ENCODE measurements at regions not wholly inside any gene's neighbourhood (a gene's known extent, or its start where the extent isn't known, plus 50 kb on each side); places are given as distances from the start of the nearest gene placed in this dataset.

DNA sequence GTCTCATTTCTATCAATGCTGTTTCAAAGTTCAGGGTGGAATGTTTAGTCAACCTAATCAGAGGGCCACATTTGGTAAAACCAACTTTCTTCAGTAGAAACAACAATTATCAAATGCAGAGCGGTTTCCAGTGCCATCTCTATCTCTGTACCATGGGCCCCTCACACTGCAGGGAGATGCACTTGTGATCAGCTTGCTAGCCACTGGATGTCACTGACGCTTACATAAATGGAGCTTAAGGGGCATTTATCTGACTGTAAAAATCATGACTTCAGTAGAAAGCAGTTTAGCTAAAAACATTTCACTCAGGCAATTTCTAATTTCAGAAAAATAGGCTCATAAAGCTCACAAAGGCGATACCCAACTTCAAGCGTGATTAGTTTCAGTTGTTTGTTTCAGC lies 678.0 kb downstream of the ZEB2 start:
- TF ChIP-seq TOX (CRISPR knock-in tag; IDR thresholded peaks at IDR 0.05; ENCODE audit: borderline replicate concordance) (no peak), ZNF565 (CRISPR knock-in tag; conservative IDR thresholded peaks at IDR 0.05; ENCODE audit: low read depth) (no peak), ZC3H10 (CRISPR knock-in tag; IDR thresholded peaks at IDR 0.05) (no peak), ZFP30 (CRISPR knock-in tag; IDR thresholded peaks at IDR 0.05) (no peak)
- TF ChIP-seq, protein P1, sequence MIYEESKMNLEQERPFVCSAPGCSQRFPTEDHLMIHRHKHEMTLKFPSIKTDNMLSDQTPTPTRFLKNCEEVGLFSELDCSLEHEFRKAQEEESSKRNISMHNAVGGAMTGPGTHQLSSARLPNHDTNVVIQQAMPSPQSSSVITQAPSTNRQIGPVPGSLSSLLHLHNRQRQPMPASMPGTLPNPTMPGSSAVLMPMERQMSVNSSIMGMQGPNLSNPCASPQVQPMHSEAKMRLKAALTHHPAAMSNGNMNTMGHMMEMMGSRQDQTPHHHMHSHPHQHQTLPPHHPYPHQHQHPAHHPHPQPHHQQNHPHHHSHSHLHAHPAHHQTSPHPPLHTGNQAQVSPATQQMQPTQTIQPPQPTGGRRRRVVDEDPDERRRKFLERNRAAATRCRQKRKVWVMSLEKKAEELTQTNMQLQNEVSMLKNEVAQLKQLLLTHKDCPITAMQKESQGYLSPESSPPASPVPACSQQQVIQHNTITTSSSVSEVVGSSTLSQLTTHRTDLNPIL (CRISPR knock-in tag; IDR thresholded peaks at IDR 0.05; ENCODE audit: low read depth), result no peak
- TF ChIP-seq, protein P2, sequence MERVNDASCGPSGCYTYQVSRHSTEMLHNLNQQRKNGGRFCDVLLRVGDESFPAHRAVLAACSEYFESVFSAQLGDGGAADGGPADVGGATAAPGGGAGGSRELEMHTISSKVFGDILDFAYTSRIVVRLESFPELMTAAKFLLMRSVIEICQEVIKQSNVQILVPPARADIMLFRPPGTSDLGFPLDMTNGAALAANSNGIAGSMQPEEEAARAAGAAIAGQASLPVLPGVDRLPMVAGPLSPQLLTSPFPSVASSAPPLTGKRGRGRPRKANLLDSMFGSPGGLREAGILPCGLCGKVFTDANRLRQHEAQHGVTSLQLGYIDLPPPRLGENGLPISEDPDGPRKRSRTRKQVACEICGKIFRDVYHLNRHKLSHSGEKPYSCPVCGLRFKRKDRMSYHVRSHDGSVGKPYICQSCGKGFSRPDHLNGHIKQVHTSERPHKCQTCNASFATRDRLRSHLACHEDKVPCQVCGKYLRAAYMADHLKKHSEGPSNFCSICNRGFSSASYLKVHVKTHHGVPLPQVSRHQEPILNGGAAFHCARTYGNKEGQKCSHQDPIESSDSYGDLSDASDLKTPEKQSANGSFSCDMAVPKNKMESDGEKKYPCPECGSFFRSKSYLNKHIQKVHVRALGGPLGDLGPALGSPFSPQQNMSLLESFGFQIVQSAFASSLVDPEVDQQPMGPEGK (CRISPR knock-in tag; IDR thresholded peaks at IDR 0.05; ENCODE audit: borderline replicate concordance), result no peak
